GM12878 (cell line): ENCODE measurements at regions not wholly inside any gene's neighbourhood (a gene's known extent, or its start where the extent isn't known, plus 50 kb on each side); places are given as distances from the start of the nearest gene placed in this dataset.

Experiments used
- NFIC ChIP-seq: IDR thresholded peaks from 2 replicates; pipeline ENCODE4 v1.6.1; 2012; ENCODE audit warnings: low read depth, mild to moderate bottlenecking, inconsistent platforms, low read length, moderate library complexity
- PBX3 ChIP-seq: IDR thresholded peaks from 2 replicates; pipeline ENCODE4 v1.6.1; 2011; ENCODE audit warnings: mild to moderate bottlenecking, low read depth, low read length, moderate library complexity; ENCODE audit not compliant: insufficient replicate concordance
- POLR2A ChIP-seq: IDR thresholded peaks from 2 replicates; pipeline ENCODE4 v1.6.1; 2011; ENCODE audit warnings: low read depth, mild to moderate bottlenecking, low read length

GRCh38 chrX:39011454-39012221 is 210.4 kb downstream of the MID1IP1 start:
- TF ChIP-seq PBX3, result no peak
- TF ChIP-seq NFIC, result no peak
- no peak for TF ChIP-seq POLR2A
